Esophagus muscularis mucosa (tissue), 3 donors: ENCODE measurements at regions not wholly inside any gene's neighbourhood (a gene's known extent, or its start where the extent isn't known, plus 50 kb on each side); places are given as distances from the start of the nearest gene placed in this dataset.
"Not testable (repeated sequence)": the region's sequence is repeated elsewhere in the genome, so short reads cannot be mapped to it uniquely, and the experiment has no call there.

Source experiments
- CTCF ChIP-seq, 3 experiments: fragments of 200-600 bp in 2 of 3; fragments of 450-650 bp in 1 of 3; sonication (generic) in 2 of 3; IDR thresholded peaks; one replicate each; pipeline ENCODE4 v1.5.1; 2017 to 2019; ENCODE audit warnings: antibody characterized with exemption in 3 of 3, mild to moderate bottlenecking in 2 of 3, moderate library complexity in 1 of 3
- POLR2A ChIP-seq: fragments of 450-650 bp; IDR thresholded peaks from one replicate; pipeline ENCODE4 v1.6.1; 2017; ENCODE audit warnings: antibody characterized with exemption, moderate library complexity, mild to moderate bottlenecking, low read depth

GRCh38 chr3:161943801-161944345 is 447.3 kb downstream of the OTOL1 start:
- TF ChIP-seq CTCF (IDR thresholded peaks at IDR 0.05); POLR2A: not testable (repeated sequence)
